Brain pericyte (primary cell): ENCODE measurements at regions not wholly inside any gene's neighbourhood (a gene's known extent, or its start where the extent isn't known, plus 50 kb on each side); places are given as distances from the start of the nearest gene placed in this dataset.

ENCODE experiments used
- DNase-seq: peaks from one replicate; pipeline ENCODE4 v3.0.0-alpha.2; 2012; ENCODE audit warnings: low read depth, low spot score

DNA sequence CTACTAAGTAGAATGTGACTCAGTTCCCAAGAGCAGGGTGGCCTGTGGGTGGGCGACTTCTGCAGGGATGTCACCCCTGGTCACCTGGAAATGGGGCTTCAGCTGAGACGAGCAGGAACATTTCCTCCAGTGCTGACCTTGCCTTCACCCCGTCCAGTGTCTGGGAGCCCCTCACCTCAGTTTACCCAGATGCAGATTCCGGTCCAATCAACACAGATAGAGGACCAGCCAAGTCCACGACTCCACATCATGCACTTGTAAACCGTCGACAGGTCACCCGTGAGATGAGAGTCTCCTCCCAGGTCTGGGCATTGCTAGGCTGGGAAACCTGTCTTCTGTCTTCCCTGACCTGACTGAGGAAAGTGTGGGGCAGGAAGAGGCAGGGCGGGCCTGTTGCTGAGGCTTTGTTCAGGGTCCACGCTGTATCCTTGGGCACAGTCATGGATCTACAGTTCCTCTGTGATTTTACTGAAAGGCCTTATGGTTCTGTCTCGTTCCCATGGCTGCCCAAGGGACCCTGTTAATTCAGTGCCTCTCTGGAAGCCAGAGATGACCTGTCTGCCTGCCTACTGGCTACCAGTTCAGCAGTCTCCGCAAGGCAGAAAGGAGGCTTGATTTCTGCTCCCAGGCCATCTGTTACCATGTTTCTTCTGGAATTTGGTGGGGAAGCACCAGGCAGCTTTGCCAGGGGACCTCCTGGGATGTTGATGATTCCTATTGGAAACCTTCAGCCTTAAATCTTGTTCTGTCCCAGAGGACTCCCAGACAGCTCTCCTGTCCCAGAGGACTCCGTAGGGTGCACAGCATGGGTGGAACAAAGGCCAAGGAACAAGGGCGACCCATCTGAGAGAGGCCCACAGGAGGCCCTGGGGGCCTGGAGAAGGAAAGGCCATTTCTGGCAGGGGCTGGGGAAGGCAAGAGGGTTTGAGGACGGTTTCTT, 288.5 kb upstream of the RTL1 start:
- no peak for DNase-seq

- DNase-seq = no peak
Observed at GRCh38 chr14:101192661-101193000, 289.1 kb upstream of the RTL1 start.

DNA sequence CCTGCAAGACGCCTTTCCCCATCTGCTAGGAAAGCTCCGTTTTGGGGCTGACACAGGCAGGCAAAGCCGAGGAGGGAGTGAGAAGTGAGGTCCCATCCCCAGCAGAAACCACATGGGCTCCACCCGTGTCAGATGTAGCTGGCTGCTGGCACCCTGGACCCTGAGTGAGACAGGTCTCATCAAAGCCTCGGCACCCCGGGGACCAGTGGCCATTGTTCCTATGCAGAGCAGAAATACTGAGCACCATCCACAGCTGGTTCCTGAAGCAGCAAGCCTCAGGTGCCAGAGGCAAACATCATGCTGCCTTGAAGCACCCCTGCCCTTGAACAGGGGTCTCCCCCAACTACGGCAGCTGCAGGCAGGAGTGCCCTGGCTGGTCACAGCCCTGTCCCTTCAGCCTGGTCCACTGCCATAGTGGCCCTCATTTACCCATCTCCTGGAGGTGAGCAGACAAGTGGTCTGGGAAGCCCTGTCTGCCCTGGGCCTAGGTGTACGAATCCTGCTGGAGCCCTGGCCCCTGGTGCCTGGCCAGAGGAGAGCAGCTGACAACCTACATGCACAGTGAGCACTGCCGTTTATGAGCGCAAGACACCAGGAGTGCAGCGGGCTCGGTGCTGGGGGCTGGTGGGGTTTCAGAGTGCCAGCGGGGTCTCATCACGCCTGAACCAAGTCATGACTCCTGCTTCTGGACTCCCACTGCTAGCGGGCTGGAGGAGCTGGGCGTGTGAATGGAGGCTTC, 289.8 kb upstream of the RTL1 start:
- no peak for DNase-seq

- DNase-seq = no peak
Observed at GRCh38 chr14:101193845-101194372, 290.4 kb upstream of the RTL1 start.

GRCh38 chr14:101194373-101195308, 291.1 kb upstream of the RTL1 start:
- DNase-seq = no peak

DNA sequence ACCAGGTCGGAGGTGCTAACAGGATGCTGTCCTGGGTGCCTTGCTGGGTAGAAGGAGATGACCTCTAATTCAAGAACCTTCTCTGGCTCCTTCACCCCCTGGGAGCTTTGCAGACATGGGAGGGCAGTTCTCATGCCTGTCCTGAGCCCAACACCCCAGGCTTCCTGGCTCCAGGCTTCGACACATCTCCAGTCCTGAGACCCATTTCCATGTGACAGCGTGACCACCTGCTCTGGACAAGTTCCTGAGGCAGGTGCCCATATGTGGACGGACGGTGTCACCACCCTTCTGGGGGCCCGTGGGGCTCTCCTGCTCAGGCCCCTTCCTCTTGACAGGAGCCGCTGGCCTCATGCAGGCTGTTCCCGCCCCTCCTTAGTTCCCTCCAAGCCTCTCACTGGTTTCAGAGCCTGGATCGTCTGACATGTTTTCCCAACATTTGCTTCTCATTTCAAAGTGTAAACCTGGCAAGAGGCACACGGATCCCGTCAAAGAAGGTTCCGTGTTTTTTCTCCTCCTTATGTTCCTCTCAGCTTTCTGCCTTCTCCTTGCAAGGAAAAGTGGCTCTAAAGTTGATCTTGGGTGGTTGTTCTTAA, 291.9 kb upstream of the RTL1 start:
- DNase-seq = no peak

DNA sequence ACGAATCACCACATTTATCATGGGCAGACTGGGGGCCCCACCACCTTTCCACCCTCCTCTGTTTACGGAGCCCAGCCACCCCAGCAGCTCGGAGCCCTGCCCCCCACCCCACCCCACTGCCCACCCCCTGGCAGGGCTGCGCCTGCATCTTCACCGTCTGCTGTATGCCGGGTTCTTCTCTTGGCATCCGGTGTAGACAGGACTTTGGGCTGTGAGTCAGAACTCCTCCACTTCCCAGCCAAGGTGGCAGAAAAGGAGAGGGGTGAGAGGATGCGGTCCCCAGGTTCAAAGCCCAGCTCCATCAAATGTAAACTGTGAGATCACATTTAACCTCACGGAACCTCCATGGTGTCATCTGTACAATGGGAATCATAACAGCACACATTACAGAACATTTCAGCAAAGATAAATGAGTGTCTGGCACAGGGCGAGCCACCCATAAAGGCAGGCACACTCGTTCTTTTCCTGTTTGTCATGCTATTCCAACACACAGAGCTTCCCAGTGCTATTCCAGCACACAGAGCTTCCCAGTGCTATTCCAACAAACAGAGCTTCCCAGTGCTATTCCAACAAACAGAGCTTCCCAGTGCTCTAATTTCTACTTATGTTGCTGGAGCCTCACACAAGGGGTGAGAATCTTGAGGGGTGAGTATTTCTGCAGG, 292.7 kb upstream of the RTL1 start:
- no peak for DNase-seq

GRCh38 chr14:101196795-101197590, 293.5 kb upstream of the RTL1 start:
- no peak for DNase-seq

DNA sequence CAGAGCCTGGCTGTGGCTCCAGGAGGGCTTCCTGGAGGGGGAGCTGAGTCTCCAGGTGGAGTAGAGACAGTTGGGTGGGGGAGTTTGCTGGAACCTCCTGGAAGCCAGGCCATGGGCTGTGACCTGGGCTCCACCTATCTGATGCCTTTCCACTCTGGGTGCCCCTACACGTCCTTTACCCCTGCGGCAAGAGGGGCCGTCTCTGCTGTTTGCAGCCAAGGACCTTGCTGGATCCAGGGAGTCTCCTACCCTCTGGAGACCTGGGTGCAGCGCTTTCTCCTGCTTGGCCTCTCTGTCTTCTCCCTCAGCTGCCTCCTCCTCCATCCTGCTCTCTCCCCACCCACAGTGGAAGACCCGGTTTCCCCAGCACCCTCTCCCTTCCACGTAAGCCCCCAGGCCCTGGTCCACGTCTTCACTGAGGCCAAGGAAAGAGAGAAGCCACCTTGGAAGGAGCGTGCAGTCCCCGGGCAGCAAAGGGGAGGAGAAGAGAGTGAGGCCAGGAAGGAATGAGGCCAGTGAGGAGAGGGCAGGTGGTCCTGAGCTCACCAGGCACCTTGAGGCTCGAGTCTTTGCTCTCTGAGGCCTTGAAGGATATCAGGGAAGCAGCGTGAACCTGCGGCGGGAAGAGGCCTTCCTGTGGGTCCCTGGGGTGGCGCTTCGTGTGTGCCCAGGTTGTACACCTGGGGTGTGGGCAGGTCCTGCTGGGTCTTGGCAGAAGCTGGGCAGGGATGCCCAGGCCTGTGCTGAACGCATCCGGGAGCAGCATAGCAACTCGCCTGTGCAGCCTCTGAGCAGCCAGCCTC, 294.3 kb upstream of the RTL1 start:
- no peak for DNase-seq

DNA sequence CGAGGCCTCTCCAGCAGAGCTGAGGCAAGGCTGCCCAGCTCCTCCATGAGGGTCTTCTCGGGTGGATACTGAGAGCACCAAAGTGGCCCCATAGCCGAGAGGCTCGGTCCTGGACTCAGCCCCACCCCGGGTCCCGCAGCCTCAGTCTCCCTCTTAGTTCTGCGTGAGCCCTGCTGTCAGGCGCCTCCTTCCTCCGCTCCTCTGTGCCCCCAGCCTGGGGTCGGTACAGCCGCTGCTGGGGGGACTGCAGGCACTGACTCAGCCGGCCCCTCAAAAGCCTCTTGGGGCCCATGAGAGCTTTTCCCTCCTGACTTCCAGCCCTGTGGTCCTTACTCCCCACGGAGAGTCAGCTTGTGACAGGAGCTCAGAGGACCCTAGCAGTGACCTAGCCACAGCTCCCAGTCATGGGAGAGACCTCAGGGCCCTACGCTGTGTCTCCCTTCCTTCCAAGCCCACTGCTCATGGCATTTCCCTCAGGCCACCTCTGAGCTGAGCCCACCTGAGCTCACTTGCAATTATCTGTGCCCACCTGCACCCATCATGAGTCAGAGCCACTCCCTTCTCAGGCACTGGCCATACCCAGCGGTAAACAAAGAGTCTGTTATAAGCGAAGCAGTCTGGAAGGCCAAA, 295.0 kb upstream of the RTL1 start:
- no peak for DNase-seq

DNA sequence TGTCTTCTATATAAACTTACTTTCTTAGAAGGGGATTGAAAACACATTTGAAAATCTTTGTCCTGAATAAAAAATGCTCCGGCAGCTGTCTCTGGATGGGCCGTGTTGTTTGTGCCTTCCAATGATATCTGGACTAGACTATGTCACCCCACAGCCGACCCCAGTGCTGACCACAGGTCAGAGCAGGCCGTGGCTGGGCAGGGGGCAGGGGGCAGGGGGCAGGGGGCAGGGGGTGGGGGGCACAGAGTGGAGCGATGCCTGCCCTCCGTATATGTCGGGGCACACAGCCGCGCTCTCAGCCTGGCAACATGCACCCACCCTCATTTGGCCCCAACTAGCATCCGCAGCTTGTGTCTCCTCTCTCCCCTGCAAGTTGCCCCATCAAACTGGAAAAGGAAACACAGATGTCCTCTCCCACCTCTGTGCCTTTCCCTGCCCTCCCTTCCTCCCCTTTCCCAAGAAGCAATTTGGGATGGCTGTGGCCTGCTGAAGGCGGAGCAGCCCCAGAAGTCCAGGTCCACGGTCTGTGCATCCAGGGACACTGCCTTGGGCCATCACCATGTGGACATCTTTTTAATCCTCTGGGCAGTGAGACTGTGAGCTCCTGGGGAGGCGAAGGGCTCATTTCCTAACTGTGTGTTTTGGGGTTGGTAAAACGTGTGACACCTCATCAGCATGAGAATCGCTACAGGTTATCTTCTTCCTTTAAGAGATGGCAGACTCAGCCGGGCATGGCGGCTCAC, 295.7 kb upstream of the RTL1 start:
- no peak for DNase-seq

GRCh38 chr14:101200008-101200649, 296.6 kb upstream of the RTL1 start:
- no peak for DNase-seq

- DNase-seq = no peak
Observed at GRCh38 chr14:101200650-101201516, 297.4 kb upstream of the RTL1 start.

DNA sequence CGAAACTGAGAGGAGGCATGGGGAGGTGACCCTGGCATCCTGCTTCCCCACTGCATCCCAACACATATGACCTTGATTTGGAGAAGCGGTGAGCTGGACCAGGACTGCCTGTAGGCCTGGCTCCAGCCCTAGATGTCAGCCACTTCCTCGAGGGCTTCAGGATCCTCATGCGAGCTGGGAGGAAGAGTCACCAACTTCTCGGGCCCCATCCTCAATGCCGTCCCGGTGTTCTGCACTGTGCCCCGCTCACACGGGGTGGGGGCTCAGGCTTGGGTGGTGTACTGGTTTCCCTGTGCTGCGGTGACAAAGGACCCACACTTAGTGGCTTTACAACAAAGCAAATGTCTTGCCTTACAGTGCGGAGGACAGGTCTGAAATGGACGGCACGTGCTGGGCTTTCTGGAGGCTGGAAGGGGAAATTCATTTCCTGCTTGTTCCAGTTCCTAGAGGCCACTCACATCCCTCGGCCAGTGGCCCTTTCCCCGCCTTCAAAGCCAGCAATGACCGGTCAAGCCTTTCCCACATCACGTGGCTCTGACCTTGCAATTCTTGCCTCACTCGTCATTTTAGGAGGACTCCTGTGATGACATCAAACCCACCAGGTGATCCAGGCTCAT, 298.1 kb upstream of the RTL1 start:
- DNase-seq = no peak

GRCh38 chr14:101202627-101203404, 299.3 kb upstream of the RTL1 start:
- DNase-seq = no peak
